ENCODE measurements at regions not wholly inside any gene's neighbourhood (a gene's known extent, or its start where the extent isn't known, plus 50 kb on each side); places are given as distances from the start of the nearest gene placed in this dataset.
"Not testable (repeated sequence)": the region's sequence is repeated elsewhere in the genome, so short reads cannot be mapped to it uniquely, and the experiment has no call there.

GRCh38 chr15:21261396-21261964 is 178.8 kb downstream of the POTEB3 start:
- 90% methylated on average over 5 to 13 of the region's 18 CpGs for WGBS, 2 donors (ENCODE audit: low coverage in 1 of 2)
- Histone ChIP-seq H3K27ac (no peak overlapping the region), H3K9me3 (no peaks in the 10 kb centered on the region), H3K4me3 (no peak overlapping the region), H3K4me1 (no peaks in the 10 kb centered on the region), H3K36me3 (no peaks in the 10 kb centered on the region), H3K27me3 (no peaks in the 10 kb centered on the region)
- no peak for ATAC-seq
- TF ChIP-seq EP300 (IDR thresholded peaks at IDR 0.05) (no peak), POLR2A (IDR thresholded peaks at IDR 0.05) (no peak)

- H3K4me1 ChIP-seq, result no peaks in the 10 kb centered on the region
- H3K4me3 ChIP-seq, result no peak overlapping the region
- WGBS, 2 donors (ENCODE audit: low coverage in 1 of 2), result 71 to 88% methylated on average over 12 to 14 of the region's 15 CpGs
Measured at GRCh38 chr15:21260966-21261395, 179.3 kb downstream of the POTEB3 start.

GRCh38 chr15:21258635-21259034 is 181.7 kb downstream of the POTEB3 start:
- 80 to 93% methylated on average over 3 of the region's 3 CpGs for WGBS, 2 donors (ENCODE audit: low coverage in 1 of 2)
- H3K4me3 ChIP-seq, ATAC-seq, H3K9me3 ChIP-seq, H3K27me3 ChIP-seq, H3K27ac ChIP-seq, H3K36me3 ChIP-seq, H3K4me1 ChIP-seq: not testable (repeated sequence)

More at GRCh38 chr15:21260966-21261395, 179.3 kb downstream of the POTEB3 start:
- TF ChIP-seq EP300 (IDR thresholded peaks at IDR 0.05), result no peak
- TF ChIP-seq CTCF (IDR thresholded peaks at IDR 0.05), result no peak
- no peak for TF ChIP-seq POLR2AphosphoS5 (IDR thresholded peaks at IDR 0.05)
- TF ChIP-seq POLR2A (IDR thresholded peaks at IDR 0.05), result no peak
- Histone ChIP-seq H3K36me3 (no peaks in the 10 kb centered on the region), H3K27me3 (no peaks in the 10 kb centered on the region), H3K9me3 (no peaks in the 10 kb centered on the region), H3K27ac (no peak overlapping the region)
- ATAC-seq, result no peak

GRCh38 chr15:21249508-21250019 is 190.7 kb downstream of the POTEB3 start:
- not testable (repeated sequence) for H3K9me3 ChIP-seq, H3K4me1 ChIP-seq, H3K4me3 ChIP-seq, ATAC-seq, H3K27me3 ChIP-seq, H3K27ac ChIP-seq, H3K36me3 ChIP-seq
- WGBS, 2 donors (ENCODE audit: low coverage in 1 of 2), result 61 to 69% methylated on average over 2 to 5 of the region's 5 CpGs

Small RNA genes lying in the stretch of these regions (small RNA-seq; reads per million reads assigned to genes)
- 0 reads per million in 4 donors for gene RNU6-1235P
